GM06990 (cell line): ENCODE measurements at regions not wholly inside any gene's neighbourhood (a gene's known extent, or its start where the extent isn't known, plus 50 kb on each side); places are given as distances from the start of the nearest gene placed in this dataset.
"Not testable (repeated sequence)": the region's sequence is repeated elsewhere in the genome, so short reads cannot be mapped to it uniquely, and the experiment has no call there.

Source experiments
- DNase-seq: peaks from one replicate; pipeline ENCODE4 v3.0.0-alpha.2; 2011; ENCODE audit not compliant: insufficient read length; ENCODE audit errors: extremely low read depth
- H3K27me3 ChIP-seq: replicated peaks from 2 replicates; pipeline ENCODE4 v1.6.0; 2011; ENCODE audit warnings: low read length; ENCODE audit not compliant: control insufficient read depth, insufficient read depth
- H3K36me3 ChIP-seq: 2 replicates; pipeline ENCODE4 v1.5.1; 2011; ENCODE audit warnings: low read length; ENCODE audit not compliant: control insufficient read depth, insufficient read depth
- H3K4me3 ChIP-seq: replicated peaks from 2 replicates; pipeline ENCODE4 v1.5.1; 2011; ENCODE audit warnings: low read depth, mild to moderate bottlenecking, control low read depth, low read length
- TF ChIP-seq, protein P1 (sequence below): IDR thresholded peaks from 2 replicates; pipeline ENCODE4 v1.5.1; 2011; ENCODE audit warnings: low read length, control low read depth, mild to moderate bottlenecking, inconsistent platforms; ENCODE audit not compliant: insufficient read depth, poor library complexity, severe bottlenecking

DNA sequence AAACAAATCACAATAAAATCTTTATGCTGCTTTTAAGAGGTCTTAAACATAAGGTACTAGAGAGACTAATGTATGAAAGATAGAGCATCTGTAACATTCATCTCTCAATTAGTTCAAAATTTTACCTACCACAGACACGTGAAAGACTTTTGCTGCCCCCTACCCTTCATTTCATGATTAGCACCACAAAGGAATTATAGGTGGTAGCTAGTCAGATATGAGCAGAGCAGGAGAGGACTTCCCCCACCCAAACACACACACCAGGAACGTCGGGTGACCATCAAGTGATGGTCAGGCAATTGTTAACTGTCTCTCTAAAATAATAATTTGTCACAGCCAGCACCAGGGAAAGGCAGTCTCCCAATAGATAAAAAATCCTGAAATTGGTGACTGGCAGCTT lies 1531.7 kb upstream of the SPRY2 start:
- Histone ChIP-seq H3K4me3 (no peak overlapping the region), H3K27me3 (no peaks in the 10 kb centered on the region), H3K36me3 (no peaks in the 10 kb centered on the region)
- TF ChIP-seq, protein P1, sequence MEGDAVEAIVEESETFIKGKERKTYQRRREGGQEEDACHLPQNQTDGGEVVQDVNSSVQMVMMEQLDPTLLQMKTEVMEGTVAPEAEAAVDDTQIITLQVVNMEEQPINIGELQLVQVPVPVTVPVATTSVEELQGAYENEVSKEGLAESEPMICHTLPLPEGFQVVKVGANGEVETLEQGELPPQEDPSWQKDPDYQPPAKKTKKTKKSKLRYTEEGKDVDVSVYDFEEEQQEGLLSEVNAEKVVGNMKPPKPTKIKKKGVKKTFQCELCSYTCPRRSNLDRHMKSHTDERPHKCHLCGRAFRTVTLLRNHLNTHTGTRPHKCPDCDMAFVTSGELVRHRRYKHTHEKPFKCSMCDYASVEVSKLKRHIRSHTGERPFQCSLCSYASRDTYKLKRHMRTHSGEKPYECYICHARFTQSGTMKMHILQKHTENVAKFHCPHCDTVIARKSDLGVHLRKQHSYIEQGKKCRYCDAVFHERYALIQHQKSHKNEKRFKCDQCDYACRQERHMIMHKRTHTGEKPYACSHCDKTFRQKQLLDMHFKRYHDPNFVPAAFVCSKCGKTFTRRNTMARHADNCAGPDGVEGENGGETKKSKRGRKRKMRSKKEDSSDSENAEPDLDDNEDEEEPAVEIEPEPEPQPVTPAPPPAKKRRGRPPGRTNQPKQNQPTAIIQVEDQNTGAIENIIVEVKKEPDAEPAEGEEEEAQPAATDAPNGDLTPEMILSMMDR: no peak
- no peak for DNase-seq

DNA sequence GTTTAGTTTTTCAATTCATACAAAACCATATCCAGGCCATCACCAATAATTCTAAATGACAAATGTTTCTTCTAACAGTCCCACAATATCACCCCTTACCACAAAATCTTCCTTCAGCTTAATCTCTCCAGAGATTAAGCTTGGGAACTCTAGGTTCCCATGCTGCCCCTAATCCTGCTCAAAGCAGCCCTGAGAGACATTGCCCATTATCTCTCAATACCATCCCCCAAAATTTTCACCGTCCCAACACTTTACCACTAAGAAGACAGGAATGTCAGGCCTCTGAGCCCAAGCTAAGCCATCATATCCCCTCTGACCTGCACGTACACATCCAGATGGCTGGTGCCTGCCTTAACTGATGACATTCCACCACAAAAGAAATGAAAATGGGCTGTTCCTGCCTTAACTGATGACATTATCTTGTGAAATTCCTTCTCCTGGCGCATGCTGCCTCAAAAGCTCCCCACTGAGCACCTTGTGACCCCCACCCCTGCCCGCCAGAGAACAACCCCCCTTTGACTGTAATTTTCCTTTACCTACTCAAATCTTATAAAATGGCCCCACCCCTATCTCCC lies 1530.9 kb upstream of the SPRY2 start:
- H3K36me3 ChIP-seq, H3K27me3 ChIP-seq, DNase-seq: not testable (repeated sequence)

GRCh38 chr13:81848291-81848690 lies 1507.4 kb upstream of the SPRY2 start:
- DNase-seq: no peak
- Histone ChIP-seq H3K27me3 (no peaks in the 10 kb centered on the region), H3K4me3 (no peak overlapping the region), H3K36me3 (no peaks in the 10 kb centered on the region)
- TF ChIP-seq, protein P1: no peak

More for the DNA sequence above, 1530.9 kb upstream of the SPRY2 start:
- not testable (repeated sequence) for H3K4me3 ChIP-seq

DNA sequence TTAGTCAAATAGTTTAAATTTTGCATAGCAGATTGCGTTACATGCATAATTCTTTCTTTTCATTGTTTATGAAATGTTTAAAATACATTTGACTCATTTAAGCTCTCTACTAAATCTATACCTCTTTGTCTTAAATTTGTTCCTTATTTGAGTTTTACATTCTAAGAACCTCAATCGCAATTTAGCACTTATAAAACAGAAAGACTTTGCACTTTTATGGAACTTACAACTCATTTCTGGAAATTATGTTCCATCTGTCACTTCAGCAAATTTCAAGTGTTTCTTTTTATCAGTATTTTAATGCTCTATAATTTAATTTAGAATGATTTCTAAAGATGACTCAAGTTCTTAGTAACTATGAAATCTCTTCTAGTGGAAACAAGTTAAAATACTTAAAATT lies 1505.8 kb upstream of the SPRY2 start:
- H3K4me3 ChIP-seq: no peak overlapping the region
- H3K27me3 ChIP-seq: no peaks in the 10 kb centered on the region
- no peak for DNase-seq
- TF ChIP-seq, protein P1: no peak
- H3K36me3 ChIP-seq: no peaks in the 10 kb centered on the region

DNA sequence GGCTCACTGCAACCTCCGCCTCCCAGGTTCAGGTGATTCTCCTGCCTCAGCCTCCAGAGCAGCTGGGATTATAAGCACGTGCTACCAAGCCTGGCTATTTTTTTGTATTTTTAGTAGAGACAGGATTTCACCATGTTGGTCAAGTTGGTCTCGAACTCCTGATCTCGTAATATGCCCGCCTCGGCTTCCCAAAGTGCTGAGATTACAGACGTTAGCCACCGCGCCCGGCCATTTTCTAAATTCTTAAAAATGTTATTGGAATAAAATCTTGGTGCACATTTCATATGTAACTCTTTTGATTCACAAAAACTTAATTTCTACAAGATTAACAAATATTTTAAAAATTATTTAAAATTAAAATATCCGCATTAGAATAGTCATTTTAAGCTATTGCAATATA lies 1480.3 kb upstream of the SPRY2 start:
- TF ChIP-seq, protein P1: no peak
- Histone ChIP-seq H3K4me3 (no peak overlapping the region), H3K27me3 (no peaks in the 10 kb centered on the region), H3K36me3 (no peaks in the 10 kb centered on the region)
- DNase-seq: no peak

DNA sequence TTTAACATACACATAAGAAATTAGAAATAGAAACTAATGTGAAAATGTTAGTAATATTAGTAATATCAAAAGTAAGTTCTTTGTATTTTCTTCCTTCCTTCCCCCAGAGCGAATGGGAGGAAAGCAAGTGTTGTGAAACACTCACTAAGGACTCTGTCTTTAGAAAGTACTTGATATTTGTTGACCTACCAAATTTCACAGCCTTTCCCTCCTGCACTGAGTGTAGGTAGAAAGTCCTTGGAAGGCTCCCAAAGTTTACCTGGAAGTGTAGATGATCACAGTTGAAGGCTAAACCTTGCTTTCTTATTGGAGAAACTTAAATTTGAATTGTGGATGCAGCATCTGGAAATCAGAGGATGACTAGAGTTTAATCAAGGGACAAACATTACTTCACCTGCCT lies 1459.5 kb upstream of the SPRY2 start:
- TF ChIP-seq, protein P1: no peak
- no peak for DNase-seq
- no peaks in the 10 kb centered on the region for H3K36me3 ChIP-seq
- no peaks in the 10 kb centered on the region for H3K27me3 ChIP-seq
- no peak overlapping the region for H3K4me3 ChIP-seq
